ENCODE measurements at regions not wholly inside any gene's neighbourhood (a gene's known extent, or its start where the extent isn't known, plus 50 kb on each side); places are given as distances from the start of the nearest gene placed in this dataset.

- Mint-ChIP-seq H3K4me1 (no peaks in the 10 kb centered on the region), H3K4me3 (no peak overlapping the region), H3K27ac (no peak overlapping the region), H3K27me3 (ENCODE audit: low read depth in 3 of 3) (no peaks in the 10 kb centered on the region), H3K9me3 (peaks cover 0 to 31% (median 9%) of the 10 kb centered on the region in 6 donors), H3K36me3 (no peaks in the 10 kb centered on the region)
- no peak for DNase-seq
Observed at GRCh38 chr18:1464444-1465217, 560.0 kb downstream of the ADCYAP1 start.

GRCh38 chr18:1466035-1466434 lies 561.4 kb downstream of the ADCYAP1 start:
- Mint-ChIP-seq H3K27me3 (ENCODE audit: low read depth in 3 of 3) (no peaks in the 10 kb centered on the region), H3K4me1 (no peaks in the 10 kb centered on the region), H3K27ac (no peak overlapping the region), H3K9me3 (peaks cover 3 to 25% (median 8%) of the 10 kb centered on the region in 6 donors), H3K4me3 (no peak overlapping the region), H3K36me3 (no peaks in the 10 kb centered on the region)
- DNase-seq: no peak

- Mint-ChIP-seq H3K9me3 (peaks cover 3 to 32% (median 8%) of the 10 kb centered on the region in 6 donors), H3K27me3 (ENCODE audit: low read depth in 3 of 3) (no peaks in the 10 kb centered on the region), H3K4me3 (no peak overlapping the region), H3K36me3 (no peaks in the 10 kb centered on the region), H3K4me1 (no peaks in the 10 kb centered on the region), H3K27ac (no peak overlapping the region)
- no peak for DNase-seq
Observed at GRCh38 chr18:1467461-1467964, 562.8 kb downstream of the ADCYAP1 start.

- H3K9me3 Mint-ChIP-seq: peaks cover 3 to 32% (median 7%) of the 10 kb centered on the region in 6 donors
- H3K4me1 Mint-ChIP-seq: no peaks in the 10 kb centered on the region
- no peak overlapping the region for H3K27ac Mint-ChIP-seq
- DNase-seq: no peak
- H3K36me3 Mint-ChIP-seq: no peaks in the 10 kb centered on the region
- H3K27me3 Mint-ChIP-seq (ENCODE audit: low read depth in 3 of 3): no peaks in the 10 kb centered on the region
- H3K4me3 Mint-ChIP-seq: no peak overlapping the region
Observed at GRCh38 chr18:1468550-1468949, 563.9 kb downstream of the ADCYAP1 start.

GRCh38 chr18:1475867-1476266 lies 571.2 kb downstream of the ADCYAP1 start:
- DNase-seq: no peak
- no peaks in the 10 kb centered on the region for H3K4me1 Mint-ChIP-seq
- H3K9me3 Mint-ChIP-seq: peaks cover 2 to 23% (median 6%) of the 10 kb centered on the region in 6 donors
- no peak overlapping the region for H3K4me3 Mint-ChIP-seq
- H3K27me3 Mint-ChIP-seq (ENCODE audit: low read depth in 3 of 3): peaks cover 0 to 3% (median 0%) of the 10 kb centered on the region in 3 donors
- no peaks in the 10 kb centered on the region for H3K36me3 Mint-ChIP-seq
- no peak overlapping the region for H3K27ac Mint-ChIP-seq

- H3K36me3 Mint-ChIP-seq: no peaks in the 10 kb centered on the region
- no peak overlapping the region for H3K27ac Mint-ChIP-seq
- H3K4me1 Mint-ChIP-seq: no peaks in the 10 kb centered on the region
- peaks cover 0 to 3% (median 0%) of the 10 kb centered on the region in 3 donors for H3K27me3 Mint-ChIP-seq (ENCODE audit: low read depth in 3 of 3)
- no peak overlapping the region for H3K4me3 Mint-ChIP-seq
- H3K9me3 Mint-ChIP-seq: peaks cover 2 to 16% (median 6%) of the 10 kb centered on the region in 6 donors
- no peak for DNase-seq
Observed at GRCh38 chr18:1480309-1480708, 575.6 kb downstream of the ADCYAP1 start.

GRCh38 chr18:1481577-1481976 lies 576.9 kb downstream of the ADCYAP1 start:
- H3K36me3 Mint-ChIP-seq: no peaks in the 10 kb centered on the region
- H3K9me3 Mint-ChIP-seq: peaks cover 1 to 13% (median 3%) of the 10 kb centered on the region in 6 donors
- H3K27me3 Mint-ChIP-seq (ENCODE audit: low read depth in 3 of 3): no peaks in the 10 kb centered on the region
- no peaks in the 10 kb centered on the region for H3K4me1 Mint-ChIP-seq
- DNase-seq: no peak
- H3K4me3 Mint-ChIP-seq: no peak overlapping the region
- H3K27ac Mint-ChIP-seq: no peak overlapping the region

- Mint-ChIP-seq H3K36me3 (no peaks in the 10 kb centered on the region), H3K4me1 (no peaks in the 10 kb centered on the region), H3K4me3 (no peak overlapping the region), H3K27me3 (ENCODE audit: low read depth in 3 of 3) (no peaks in the 10 kb centered on the region), H3K9me3 (peaks cover 2 to 14% (median 4%) of the 10 kb centered on the region in 6 donors), H3K27ac (no peak overlapping the region)
- DNase-seq: no peak
Observed at GRCh38 chr18:1483385-1483784, 578.7 kb downstream of the ADCYAP1 start.

GRCh38 chr18:1487457-1487856 lies 582.8 kb downstream of the ADCYAP1 start:
- Mint-ChIP-seq H3K4me3 (no peak overlapping the region), H3K9me3 (peaks cover 2 to 20% (median 7%) of the 10 kb centered on the region in 6 donors), H3K27ac (no peak overlapping the region), H3K27me3 (ENCODE audit: low read depth in 3 of 3) (no peaks in the 10 kb centered on the region), H3K4me1 (no peaks in the 10 kb centered on the region), H3K36me3 (no peaks in the 10 kb centered on the region)
- DNase-seq: no peak

GRCh38 chr18:1488394-1488793 lies 583.7 kb downstream of the ADCYAP1 start:
- Mint-ChIP-seq H3K27ac (no peak overlapping the region), H3K36me3 (no peaks in the 10 kb centered on the region), H3K4me1 (no peaks in the 10 kb centered on the region), H3K27me3 (ENCODE audit: low read depth in 3 of 3) (no peaks in the 10 kb centered on the region), H3K9me3 (peaks cover 5 to 18% (median 8%) of the 10 kb centered on the region in 6 donors), H3K4me3 (no peak overlapping the region)
- no peak for DNase-seq

GRCh38 chr18:1488957-1489356 lies 584.3 kb downstream of the ADCYAP1 start:
- no peak for DNase-seq
- Mint-ChIP-seq H3K27ac (no peak overlapping the region), H3K36me3 (no peaks in the 10 kb centered on the region), H3K27me3 (ENCODE audit: low read depth in 3 of 3) (no peaks in the 10 kb centered on the region), H3K4me3 (no peak overlapping the region), H3K4me1 (no peaks in the 10 kb centered on the region), H3K9me3 (peaks cover 4 to 21% (median 9%) of the 10 kb centered on the region in 6 donors)

GRCh38 chr18:1495387-1495786 lies 590.7 kb downstream of the ADCYAP1 start:
- Mint-ChIP-seq H3K36me3 (no peaks in the 10 kb centered on the region), H3K4me1 (no peaks in the 10 kb centered on the region), H3K4me3 (no peak overlapping the region), H3K27ac (no peak overlapping the region), H3K27me3 (ENCODE audit: low read depth in 3 of 3) (no peaks in the 10 kb centered on the region), H3K9me3 (peaks cover 8 to 31% (median 15%) of the 10 kb centered on the region in 6 donors)
- DNase-seq: no peak

GRCh38 chr18:1496096-1496495 lies 591.4 kb downstream of the ADCYAP1 start:
- Mint-ChIP-seq H3K4me1 (no peaks in the 10 kb centered on the region), H3K36me3 (no peaks in the 10 kb centered on the region), H3K27ac (no peak overlapping the region), H3K27me3 (ENCODE audit: low read depth in 3 of 3) (no peaks in the 10 kb centered on the region), H3K9me3 (peaks cover 8 to 31% (median 16%) of the 10 kb centered on the region in 6 donors), H3K4me3 (no peak overlapping the region)
- no peak for DNase-seq

GRCh38 chr18:1498216-1498615 lies 593.5 kb downstream of the ADCYAP1 start:
- Mint-ChIP-seq H3K4me1 (no peaks in the 10 kb centered on the region), H3K27ac (no peak overlapping the region), H3K4me3 (no peak overlapping the region), H3K36me3 (no peaks in the 10 kb centered on the region), H3K9me3 (peaks cover 5 to 17% (median 12%) of the 10 kb centered on the region in 6 donors), H3K27me3 (ENCODE audit: low read depth in 3 of 3) (no peaks in the 10 kb centered on the region)
- DNase-seq: no peak

- Mint-ChIP-seq H3K9me3 (peaks cover 2 to 15% (median 7%) of the 10 kb centered on the region in 6 donors), H3K27ac (no peak overlapping the region), H3K27me3 (ENCODE audit: low read depth in 3 of 3) (no peaks in the 10 kb centered on the region), H3K4me3 (no peak overlapping the region), H3K4me1 (no peaks in the 10 kb centered on the region), H3K36me3 (no peaks in the 10 kb centered on the region)
- no peak for DNase-seq
Observed at GRCh38 chr18:1499265-1499664, 594.6 kb downstream of the ADCYAP1 start.

Data from immature natural killer cell (primary cell).